ENCODE measurements at regions not wholly inside any gene's neighbourhood (a gene's known extent, or its start where the extent isn't known, plus 50 kb on each side); places are given as distances from the start of the nearest gene placed in this dataset.

DNA sequence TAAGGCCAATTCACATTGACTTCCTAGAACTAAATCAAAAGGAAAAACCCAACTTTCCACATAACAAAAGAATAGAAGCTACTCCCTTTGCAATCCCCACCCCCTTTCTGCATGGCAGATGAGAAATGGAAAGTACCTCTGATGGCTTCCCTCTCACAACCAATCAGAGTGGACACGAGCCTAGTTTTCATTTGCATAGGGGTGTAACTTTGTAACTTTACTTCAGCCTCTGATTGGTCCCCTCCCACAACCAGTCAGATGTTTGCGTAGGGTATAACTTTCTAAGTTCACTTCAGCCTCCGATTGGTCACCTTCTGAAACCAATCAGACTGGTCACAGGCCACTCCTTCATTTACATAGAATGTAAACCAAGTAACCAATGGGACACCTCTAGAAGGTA lies 328.5 kb downstream of the CDH26 start:
- TF ChIP-seq, protein P1, sequence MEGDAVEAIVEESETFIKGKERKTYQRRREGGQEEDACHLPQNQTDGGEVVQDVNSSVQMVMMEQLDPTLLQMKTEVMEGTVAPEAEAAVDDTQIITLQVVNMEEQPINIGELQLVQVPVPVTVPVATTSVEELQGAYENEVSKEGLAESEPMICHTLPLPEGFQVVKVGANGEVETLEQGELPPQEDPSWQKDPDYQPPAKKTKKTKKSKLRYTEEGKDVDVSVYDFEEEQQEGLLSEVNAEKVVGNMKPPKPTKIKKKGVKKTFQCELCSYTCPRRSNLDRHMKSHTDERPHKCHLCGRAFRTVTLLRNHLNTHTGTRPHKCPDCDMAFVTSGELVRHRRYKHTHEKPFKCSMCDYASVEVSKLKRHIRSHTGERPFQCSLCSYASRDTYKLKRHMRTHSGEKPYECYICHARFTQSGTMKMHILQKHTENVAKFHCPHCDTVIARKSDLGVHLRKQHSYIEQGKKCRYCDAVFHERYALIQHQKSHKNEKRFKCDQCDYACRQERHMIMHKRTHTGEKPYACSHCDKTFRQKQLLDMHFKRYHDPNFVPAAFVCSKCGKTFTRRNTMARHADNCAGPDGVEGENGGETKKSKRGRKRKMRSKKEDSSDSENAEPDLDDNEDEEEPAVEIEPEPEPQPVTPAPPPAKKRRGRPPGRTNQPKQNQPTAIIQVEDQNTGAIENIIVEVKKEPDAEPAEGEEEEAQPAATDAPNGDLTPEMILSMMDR (conservative IDR thresholded peaks at IDR 0.05; ENCODE audit: low read depth, low read length), result no peak
- TF ChIP-seq RCOR1 (IDR thresholded peaks at IDR 0.05; ENCODE audit: insufficient replicate concordance, low read length) (no peak), POLR2A (IDR thresholded peaks at IDR 0.05; ENCODE audit: low read depth, low read length) (no peak), CEBPB (IDR thresholded peaks at IDR 0.05; ENCODE audit: low read depth, low read length) (no peak), MAZ (IDR thresholded peaks at IDR 0.05; ENCODE audit: borderline replicate concordance, low read depth, low read length) (no peak), MAFK (IDR thresholded peaks at IDR 0.05; ENCODE audit: low read depth, low read length) (no peak)
